Raji (cell line): ENCODE measurements at regions not wholly inside any gene's neighbourhood (a gene's known extent, or its start where the extent isn't known, plus 50 kb on each side); places are given as distances from the start of the nearest gene placed in this dataset.

Source experiments
- POLR2A ChIP-seq: IDR thresholded peaks from 2 replicates; pipeline ENCODE4 v1.6.1; 2011; ENCODE audit warnings: low read depth, low read length, control low read depth; ENCODE audit not compliant: insufficient read depth

- no peak for TF ChIP-seq POLR2A
These were observed 1392.8 kb downstream of the BRD1 start for GRCh38 chr22:48434868-48435250.

GRCh38 chr22:48434156-48434867, 1393.4 kb downstream of the BRD1 start:
- TF ChIP-seq POLR2A: no peak

GRCh38 chr22:48433647-48434046, 1394.0 kb downstream of the BRD1 start:
- TF ChIP-seq POLR2A: no peak

- no peak for TF ChIP-seq POLR2A
These were observed 1394.7 kb downstream of the BRD1 start for GRCh38 chr22:48432781-48433518.

- no peak for TF ChIP-seq POLR2A
These were observed 1395.9 kb downstream of the BRD1 start for GRCh38 chr22:48431536-48432315.

- no peak for TF ChIP-seq POLR2A
These were observed 1396.7 kb downstream of the BRD1 start for GRCh38 chr22:48431014-48431413.

- no peak for TF ChIP-seq POLR2A
These were observed 1398.1 kb downstream of the BRD1 start for GRCh38 chr22:48429446-48430020.

- TF ChIP-seq POLR2A: no peak
These were observed 1398.9 kb downstream of the BRD1 start for GRCh38 chr22:48428631-48429371.

- TF ChIP-seq POLR2A: no peak
These were observed 1399.9 kb downstream of the BRD1 start for GRCh38 chr22:48427731-48428211.

- no peak for TF ChIP-seq POLR2A
These were observed 1401.0 kb downstream of the BRD1 start for GRCh38 chr22:48426466-48427380.

GRCh38 chr22:48425641-48426040, 1402.0 kb downstream of the BRD1 start:
- no peak for TF ChIP-seq POLR2A

- no peak for TF ChIP-seq POLR2A
These were observed 1402.6 kb downstream of the BRD1 start for GRCh38 chr22:48425091-48425506.

- TF ChIP-seq POLR2A: no peak
These were observed 1403.0 kb downstream of the BRD1 start for GRCh38 chr22:48424661-48425060.
